Thyroid gland (tissue), 4 donors: ENCODE measurements at regions not wholly inside any gene's neighbourhood (a gene's known extent, or its start where the extent isn't known, plus 50 kb on each side); places are given as distances from the start of the nearest gene placed in this dataset.

ENCODE experiments used
- DNase-seq, 2 donors: peaks; one replicate each; pipeline ENCODE4 v3.0.0-alpha.2; 2019
- H3K27ac ChIP-seq, 3 donors: fragments of 200-600 bp; sonication (generic); 1 replicate in 2 of 3; 2 replicates in 1 of 3; pipeline ENCODE4 v1.5.1; 2016 to 2019; ENCODE audit warnings: mild to moderate bottlenecking in 1 of 3, moderate library complexity in 1 of 3
- H3K27me3 ChIP-seq: fragments of 200-600 bp; sonication (generic); one replicate; pipeline ENCODE4 v1.5.1; 2019
- H3K36me3 ChIP-seq, 2 donors: fragments of 200-600 bp; sonication (generic); one replicate each; pipeline ENCODE4 v1.5.1; 2016 to 2019
- H3K4me1 ChIP-seq, 2 donors: fragments of 200-600 bp; sonication (generic); one replicate each; pipeline ENCODE4 v1.5.1; 2017 to 2019
- H3K4me3 ChIP-seq, 3 donors: fragments of 200-600 bp; sonication (generic); replicated peaks in 1 of 3; 1 replicate in 2 of 3; 2 replicates in 1 of 3; pipeline ENCODE4 v1.5.1; 2016; ENCODE audit warnings: mild to moderate bottlenecking in 1 of 3
- H3K9me3 ChIP-seq: fragments of 200-600 bp; sonication (generic); one replicate; pipeline ENCODE4 v1.5.1; 2017
- POLR2A ChIP-seq, 2 donors: fragments of 450-650 bp; IDR thresholded peaks; one replicate each; pipeline ENCODE4 v1.6.1; 2017; ENCODE audit warnings: antibody characterized with exemption in 2 of 2, mild to moderate bottlenecking in 2 of 2, moderate library complexity in 1 of 2
- WGBS, 2 donors: methylation state at CpG; one replicate each; pipeline ENCODE4 v1.1.5; 2017; 5-methylcytosine and 5-hydroxymethylcytosine counted together
- intact Hi-C: fragments of 100-400 bp; cut with DNase I; formaldehyde crosslinking; loops from one replicate; pipeline ENCODE4 v1.15.1; 2023
- TF ChIP-seq, protein P1 (sequence below), 6 experiments: fragments of 200-600 bp in 3 of 6; fragments of 450-650 bp in 3 of 6; sonication (generic) in 3 of 6; IDR thresholded peaks; one replicate each; pipeline ENCODE4 v1.5.1; 2016 to 2019; ENCODE audit warnings: antibody characterized with exemption in 6 of 6, mild to moderate bottlenecking in 2 of 6, inconsistent platforms in 1 of 6, moderate library complexity in 1 of 6

DNA sequence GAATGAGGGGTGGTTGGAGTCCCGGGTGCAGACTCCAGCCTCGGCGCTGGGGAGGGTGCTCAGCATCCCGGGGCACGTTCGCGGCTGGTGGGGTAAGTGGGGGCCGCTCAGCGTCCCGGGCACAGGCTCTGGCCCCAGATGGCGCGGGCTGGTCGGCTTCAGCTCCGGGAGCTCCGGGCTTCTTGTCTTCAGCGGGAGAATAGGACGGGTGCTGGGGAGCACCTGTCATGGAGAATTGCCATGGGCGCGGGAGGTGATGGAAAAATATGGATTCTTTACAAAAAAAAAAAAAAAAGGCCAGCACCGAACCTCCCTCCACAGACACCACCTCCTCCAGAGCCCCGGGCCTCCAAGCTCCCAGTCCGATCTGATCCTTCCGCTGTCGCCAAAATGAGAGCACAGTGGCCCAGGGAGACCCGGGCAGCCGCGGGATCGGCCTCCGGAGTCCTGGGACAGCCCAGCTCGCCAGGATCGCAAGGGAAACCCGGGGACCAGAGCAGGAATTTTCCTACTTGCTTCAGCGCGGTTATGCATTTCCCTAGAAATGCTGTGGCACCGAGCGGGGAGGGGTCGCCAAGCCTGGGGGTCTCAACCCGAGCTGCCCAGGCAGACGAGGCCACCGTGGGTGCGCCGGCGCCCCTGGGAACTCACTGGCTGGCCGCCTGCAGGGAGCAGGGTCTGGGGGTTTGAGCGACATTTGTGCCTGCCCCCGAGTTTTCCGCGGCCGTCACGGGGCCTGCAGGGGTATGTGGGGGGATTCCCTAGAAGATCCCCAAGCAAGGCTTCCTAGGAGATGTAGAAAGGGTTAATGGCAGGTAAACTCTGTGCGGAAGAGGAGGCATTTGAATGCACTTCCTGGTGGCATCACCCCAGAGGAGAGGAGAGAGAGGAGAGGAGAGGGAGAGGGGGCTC is 1336.9 kb downstream of the BRD1 start:
- H3K9me3 ChIP-seq, result no peaks in the 10 kb centered on the region
- no peak overlapping the region for H3K27ac ChIP-seq
- H3K27me3 ChIP-seq, result peaks cover 18% of the 10 kb centered on the region
- intact Hi-C loops, result no loop called here
- DNase-seq, result no peak
- H3K4me1 ChIP-seq, result peaks cover 0 to 8% of the 10 kb centered on the region in 2 donors
- WGBS, 2 donors, result 1 to 5% methylated on average over 30 to 35 of the region's 51 CpGs
- H3K36me3 ChIP-seq, result no peaks in the 10 kb centered on the region
- H3K4me3 ChIP-seq, result no peak overlapping the region
- no peak for TF ChIP-seq POLR2A (IDR thresholded peaks at IDR 0.05)
- TF ChIP-seq, protein P1, sequence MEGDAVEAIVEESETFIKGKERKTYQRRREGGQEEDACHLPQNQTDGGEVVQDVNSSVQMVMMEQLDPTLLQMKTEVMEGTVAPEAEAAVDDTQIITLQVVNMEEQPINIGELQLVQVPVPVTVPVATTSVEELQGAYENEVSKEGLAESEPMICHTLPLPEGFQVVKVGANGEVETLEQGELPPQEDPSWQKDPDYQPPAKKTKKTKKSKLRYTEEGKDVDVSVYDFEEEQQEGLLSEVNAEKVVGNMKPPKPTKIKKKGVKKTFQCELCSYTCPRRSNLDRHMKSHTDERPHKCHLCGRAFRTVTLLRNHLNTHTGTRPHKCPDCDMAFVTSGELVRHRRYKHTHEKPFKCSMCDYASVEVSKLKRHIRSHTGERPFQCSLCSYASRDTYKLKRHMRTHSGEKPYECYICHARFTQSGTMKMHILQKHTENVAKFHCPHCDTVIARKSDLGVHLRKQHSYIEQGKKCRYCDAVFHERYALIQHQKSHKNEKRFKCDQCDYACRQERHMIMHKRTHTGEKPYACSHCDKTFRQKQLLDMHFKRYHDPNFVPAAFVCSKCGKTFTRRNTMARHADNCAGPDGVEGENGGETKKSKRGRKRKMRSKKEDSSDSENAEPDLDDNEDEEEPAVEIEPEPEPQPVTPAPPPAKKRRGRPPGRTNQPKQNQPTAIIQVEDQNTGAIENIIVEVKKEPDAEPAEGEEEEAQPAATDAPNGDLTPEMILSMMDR (IDR thresholded peaks at IDR 0.05), result no peak

DNA sequence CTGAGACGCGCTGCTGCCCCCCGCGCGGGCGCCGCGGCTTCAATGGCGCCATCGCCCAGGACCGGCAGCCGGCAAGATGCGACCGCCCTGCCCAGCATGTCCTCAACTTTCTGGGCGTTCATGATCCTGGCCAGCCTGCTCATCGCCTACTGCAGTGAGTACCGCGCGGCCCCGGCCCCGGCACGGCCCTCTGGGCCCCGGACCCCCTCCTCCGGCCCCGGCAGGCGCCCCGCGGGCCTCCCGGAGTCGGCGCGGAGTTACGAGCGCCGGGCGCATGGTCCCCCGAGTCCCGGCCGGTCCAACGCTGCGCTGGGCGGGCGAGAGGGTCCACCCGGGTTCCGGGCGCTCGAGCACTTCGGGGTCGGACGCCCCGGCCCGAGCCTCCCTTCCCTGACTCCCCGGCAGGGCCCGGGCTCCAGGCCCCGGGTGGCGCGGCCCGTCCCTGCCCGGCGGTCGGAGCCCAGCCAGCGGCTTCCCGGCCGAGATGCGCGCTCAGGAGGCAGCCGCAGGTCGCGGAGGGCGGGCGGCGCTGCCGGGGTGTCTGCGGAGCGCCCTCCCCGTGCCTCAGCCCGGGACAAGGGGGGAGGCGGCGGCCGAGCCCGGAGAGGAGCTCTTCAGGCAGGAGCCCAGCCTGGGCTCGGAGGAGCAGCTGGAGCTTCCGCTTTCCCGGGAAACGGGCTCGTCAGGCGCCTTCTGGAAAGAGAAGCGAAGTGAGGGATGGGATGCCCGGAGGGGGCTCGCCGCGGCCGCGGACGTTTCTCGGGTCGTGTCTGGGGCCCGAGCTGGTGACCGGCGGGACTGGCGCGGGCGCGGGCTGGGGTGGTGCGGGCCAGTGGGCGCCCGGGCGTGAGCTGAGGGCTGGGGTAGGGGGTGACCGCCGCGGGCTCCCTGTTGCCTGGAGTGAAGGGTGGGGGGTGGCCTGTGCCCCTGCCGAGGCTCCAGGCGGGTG is 1337.8 kb downstream of the BRD1 start:
- no peak for DNase-seq
- no peaks in the 10 kb centered on the region for H3K9me3 ChIP-seq
- TF ChIP-seq, protein P1 (IDR thresholded peaks at IDR 0.05), result no peak
- TF ChIP-seq POLR2A (IDR thresholded peaks at IDR 0.05), result no peak
- intact Hi-C loops, result no loop called here
- no peaks in the 10 kb centered on the region for H3K36me3 ChIP-seq
- peaks cover 0 to 8% of the 10 kb centered on the region in 2 donors for H3K4me1 ChIP-seq
- H3K4me3 ChIP-seq, result no peak overlapping the region
- no peak overlapping the region for H3K27ac ChIP-seq
- H3K27me3 ChIP-seq, result peaks cover 18% of the 10 kb centered on the region
- 1% methylated on average over 27 to 43 of the region's 113 CpGs for WGBS, 2 donors

DNA sequence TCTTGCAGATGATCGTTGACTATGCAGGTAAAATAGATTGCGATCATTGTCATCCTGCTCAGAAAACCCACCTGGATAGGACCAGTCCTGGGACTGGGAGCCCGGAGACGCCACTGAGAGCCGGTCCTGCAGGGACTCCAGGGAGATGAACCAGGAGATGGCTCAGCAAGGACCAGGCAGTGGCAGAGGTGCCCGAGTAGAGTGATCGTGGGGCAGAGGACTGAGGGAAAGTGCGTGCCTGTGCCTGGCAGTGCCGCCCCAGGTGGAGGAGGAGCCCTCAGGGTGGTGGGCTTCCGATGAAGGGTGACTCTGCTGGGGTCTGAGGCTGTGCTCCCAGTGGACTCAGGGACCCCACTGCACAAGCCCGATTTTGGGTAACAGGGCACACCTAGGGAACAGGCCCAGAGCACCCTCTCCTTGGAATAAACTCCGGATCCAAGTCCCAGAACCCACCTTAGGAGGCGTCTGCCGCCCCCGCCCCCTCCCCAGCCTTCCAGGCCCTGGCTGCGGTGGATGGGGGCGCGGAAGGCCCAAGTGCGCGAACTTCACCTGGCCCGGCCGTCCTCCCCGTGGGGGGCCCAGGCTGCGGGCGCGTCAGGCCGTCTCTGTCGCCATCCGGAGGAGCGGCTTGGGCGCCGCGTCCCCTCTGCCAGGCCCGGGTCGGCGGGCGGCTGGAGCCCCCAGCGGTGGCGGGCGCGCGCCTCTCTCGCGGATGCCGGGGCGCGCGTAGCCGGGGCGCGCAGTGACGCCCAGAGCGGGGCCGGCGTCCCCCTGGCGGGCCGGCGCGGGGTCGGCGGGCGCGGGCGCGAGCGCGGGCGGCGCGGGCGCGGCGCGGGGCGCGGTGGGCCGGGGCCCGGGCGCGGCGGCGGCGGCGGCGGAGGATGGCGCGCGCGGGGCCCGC is 1338.8 kb downstream of the BRD1 start:
- TF ChIP-seq POLR2A (IDR thresholded peaks at IDR 0.05), result no peak
- TF ChIP-seq, protein P1 (IDR thresholded peaks at IDR 0.05), result no peak
- Histone ChIP-seq H3K27me3 (peaks cover 18% of the 10 kb centered on the region), H3K4me3 (no peak overlapping the region), H3K27ac (no peak overlapping the region), H3K36me3 (no peaks in the 10 kb centered on the region), H3K9me3 (no peaks in the 10 kb centered on the region), H3K4me1 (peaks cover 0 to 8% of the 10 kb centered on the region in 2 donors)
- no peak for DNase-seq
- WGBS, 2 donors, result 42 to 58% methylated on average over 10 to 13 of the region's 90 CpGs
- intact Hi-C loops, result no loop called here

DNA sequence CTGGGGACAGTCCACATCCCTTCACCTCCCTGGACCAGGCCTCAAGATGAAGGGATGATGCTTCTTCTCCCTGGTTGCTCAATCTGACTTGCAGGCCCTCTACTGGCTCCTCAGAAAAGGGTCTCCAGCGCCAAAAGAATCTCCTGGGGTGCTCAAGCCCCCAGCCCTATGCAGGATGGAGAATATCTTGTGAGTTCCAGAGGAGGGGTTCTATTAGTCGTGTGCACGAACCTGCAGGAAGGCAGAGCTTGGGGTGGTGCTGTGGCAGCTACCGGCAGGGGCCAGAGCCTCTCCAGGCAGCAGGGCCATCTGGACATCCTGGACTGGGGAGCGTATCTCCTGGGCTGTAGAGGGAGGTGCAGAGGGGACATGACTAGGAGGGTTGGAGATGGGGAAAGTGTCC is 1339.5 kb downstream of the BRD1 start:
- TF ChIP-seq, protein P1 (IDR thresholded peaks at IDR 0.05), result no peak
- TF ChIP-seq POLR2A (IDR thresholded peaks at IDR 0.05), result no peak
- H3K9me3 ChIP-seq, result no peaks in the 10 kb centered on the region
- no peaks in the 10 kb centered on the region for H3K36me3 ChIP-seq
- H3K27me3 ChIP-seq, result peaks cover 18% of the 10 kb centered on the region
- H3K4me3 ChIP-seq, result no peak overlapping the region
- no peak overlapping the region for H3K27ac ChIP-seq
- peaks cover 0 to 8% of the 10 kb centered on the region in 2 donors for H3K4me1 ChIP-seq
- no peak for DNase-seq
- 28 to 30% methylated on average over 4 of the region's 5 CpGs for WGBS, 2 donors
- intact Hi-C loops, result no loop called here
